Parathyroid adenoma (tissue), 2 donors: ENCODE measurements at regions not wholly inside any gene's neighbourhood (a gene's known extent, or its start where the extent isn't known, plus 50 kb on each side); places are given as distances from the start of the nearest gene placed in this dataset.

ENCODE experiments used
- H2AFZ ChIP-seq: fragments of 300-600 bp; sonication (generic); one replicate; pipeline ENCODE4 v1.7.0; 2017; ENCODE audit warnings: antibody characterized with exemption, mild to moderate bottlenecking
- H3K27ac ChIP-seq: fragments of 300-600 bp; sonication (generic); one replicate; pipeline ENCODE4 v1.7.0; 2017
- H3K27me3 ChIP-seq: fragments of 300-600 bp; sonication (generic); one replicate; pipeline ENCODE4 v1.7.0; 2017; ENCODE audit warnings: low read length; ENCODE audit not compliant: control insufficient read depth, insufficient read depth
- H3K36me3 ChIP-seq: fragments of 300-600 bp; sonication (generic); one replicate; pipeline ENCODE4 v1.7.0; 2017; ENCODE audit warnings: low read length; ENCODE audit not compliant: control insufficient read depth, insufficient read depth
- H3K4me1 ChIP-seq: fragments of 300-600 bp; sonication (generic); one replicate; pipeline ENCODE4 v1.7.0; 2017; ENCODE audit warnings: control low read depth
- H3K4me2 ChIP-seq: fragments of 300-600 bp; sonication (generic); one replicate; pipeline ENCODE4 v1.7.0; 2017; ENCODE audit warnings: low read length
- H3K4me3 ChIP-seq: fragments of 300-600 bp; sonication (generic); one replicate; pipeline ENCODE4 v1.7.0; 2017; ENCODE audit warnings: low read depth, low read length
- H3K79me2 ChIP-seq: fragments of 300-600 bp; sonication (generic); one replicate; pipeline ENCODE4 v1.7.0; 2017; ENCODE audit warnings: control low read depth
- H3K9ac ChIP-seq: fragments of 300-600 bp; sonication (generic); one replicate; pipeline ENCODE4 v1.7.0; 2017; ENCODE audit warnings: mild to moderate bottlenecking
- H3K9me3 ChIP-seq: fragments of 300-600 bp; sonication (generic); one replicate; pipeline ENCODE4 v1.7.0; 2017; ENCODE audit warnings: low read length; ENCODE audit not compliant: control insufficient read depth
- CTCF ChIP-seq: fragments of 300-600 bp; sonication (generic); IDR thresholded peaks from one replicate; pipeline ENCODE4 v1.7.0; 2017; ENCODE audit warnings: antibody characterized with exemption, mild to moderate bottlenecking
- donor health status: primary hyperparathyroidism.

GRCh38 chr3:72533591-72534473, 314.4 kb downstream of the SHQ1 start:
- H3K4me3 ChIP-seq = no peak overlapping the region
- no peak overlapping the region for H2AFZ ChIP-seq
- H3K9me3 ChIP-seq = no peaks in the 10 kb centered on the region
- no peak overlapping the region for H3K4me2 ChIP-seq
- no peaks in the 10 kb centered on the region for H3K79me2 ChIP-seq
- H3K36me3 ChIP-seq = no peaks in the 10 kb centered on the region
- TF ChIP-seq CTCF = no peak
- no peaks in the 10 kb centered on the region for H3K4me1 ChIP-seq
- no peak overlapping the region for H3K27ac ChIP-seq
- H3K9ac ChIP-seq = no peak overlapping the region
- H3K27me3 ChIP-seq = no peaks in the 10 kb centered on the region

- Histone ChIP-seq H2AFZ (no peak overlapping the region), H3K9ac (no peak overlapping the region), H3K9me3 (no peaks in the 10 kb centered on the region), H3K79me2 (no peaks in the 10 kb centered on the region), H3K4me2 (no peak overlapping the region), H3K27ac (no peak overlapping the region), H3K4me1 (no peaks in the 10 kb centered on the region), H3K27me3 (no peaks in the 10 kb centered on the region), H3K36me3 (no peaks in the 10 kb centered on the region), H3K4me3 (no peak overlapping the region)
- TF ChIP-seq CTCF = no peak
Observed at GRCh38 chr3:72530426-72530825, 317.8 kb downstream of the SHQ1 start.

- Histone ChIP-seq H3K4me2 (no peak overlapping the region), H3K4me3 (no peak overlapping the region), H3K9ac (no peak overlapping the region), H3K27ac (no peak overlapping the region), H3K36me3 (no peaks in the 10 kb centered on the region), H3K27me3 (no peaks in the 10 kb centered on the region), H3K79me2 (no peaks in the 10 kb centered on the region), H3K9me3 (no peaks in the 10 kb centered on the region), H2AFZ (no peak overlapping the region), H3K4me1 (no peaks in the 10 kb centered on the region)
- no peak for TF ChIP-seq CTCF
Observed at GRCh38 chr3:72529081-72529480, 319.2 kb downstream of the SHQ1 start.

GRCh38 chr3:72523429-72524151, 324.7 kb downstream of the SHQ1 start:
- H3K27me3 ChIP-seq = no peaks in the 10 kb centered on the region
- no peaks in the 10 kb centered on the region for H3K9me3 ChIP-seq
- no peak overlapping the region for H3K9ac ChIP-seq
- H3K4me2 ChIP-seq = no peak overlapping the region
- no peak overlapping the region for H2AFZ ChIP-seq
- no peak overlapping the region for H3K4me3 ChIP-seq
- no peaks in the 10 kb centered on the region for H3K79me2 ChIP-seq
- H3K36me3 ChIP-seq = no peaks in the 10 kb centered on the region
- no peak for TF ChIP-seq CTCF
- no peak overlapping the region for H3K27ac ChIP-seq
- H3K4me1 ChIP-seq = no peaks in the 10 kb centered on the region
